ENCODE measurements at regions not wholly inside any gene's neighbourhood (a gene's known extent, or its start where the extent isn't known, plus 50 kb on each side); places are given as distances from the start of the nearest gene placed in this dataset.

- ATAC-seq = no peak
- TF ChIP-seq, protein P1, sequence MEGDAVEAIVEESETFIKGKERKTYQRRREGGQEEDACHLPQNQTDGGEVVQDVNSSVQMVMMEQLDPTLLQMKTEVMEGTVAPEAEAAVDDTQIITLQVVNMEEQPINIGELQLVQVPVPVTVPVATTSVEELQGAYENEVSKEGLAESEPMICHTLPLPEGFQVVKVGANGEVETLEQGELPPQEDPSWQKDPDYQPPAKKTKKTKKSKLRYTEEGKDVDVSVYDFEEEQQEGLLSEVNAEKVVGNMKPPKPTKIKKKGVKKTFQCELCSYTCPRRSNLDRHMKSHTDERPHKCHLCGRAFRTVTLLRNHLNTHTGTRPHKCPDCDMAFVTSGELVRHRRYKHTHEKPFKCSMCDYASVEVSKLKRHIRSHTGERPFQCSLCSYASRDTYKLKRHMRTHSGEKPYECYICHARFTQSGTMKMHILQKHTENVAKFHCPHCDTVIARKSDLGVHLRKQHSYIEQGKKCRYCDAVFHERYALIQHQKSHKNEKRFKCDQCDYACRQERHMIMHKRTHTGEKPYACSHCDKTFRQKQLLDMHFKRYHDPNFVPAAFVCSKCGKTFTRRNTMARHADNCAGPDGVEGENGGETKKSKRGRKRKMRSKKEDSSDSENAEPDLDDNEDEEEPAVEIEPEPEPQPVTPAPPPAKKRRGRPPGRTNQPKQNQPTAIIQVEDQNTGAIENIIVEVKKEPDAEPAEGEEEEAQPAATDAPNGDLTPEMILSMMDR (IDR thresholded peaks at IDR 0.05 in 4 of 5, conservative IDR thresholded peaks at IDR 0.05 in 1 of 5) = no peak
- no peak for TF ChIP-seq POLR2A (IDR thresholded peaks at IDR 0.05)
- Histone ChIP-seq H3K27ac (no peak overlapping the region), H3K4me3 (no peak overlapping the region), H3K4me1 (no peaks in the 10 kb centered on the region), H3K27me3 (no peaks in the 10 kb centered on the region), H3K9me3 (no peaks in the 10 kb centered on the region), H3K36me3 (no peaks in the 10 kb centered on the region)
- intact Hi-C loops (cut with DNase I; ENCODE audit: low total_unique reads) = no loop called here
- no peak for DNase-seq
- in situ Hi-C loops (cut with MboI; ENCODE audit: low sequenced_read_pairs in 4 of 4) = loop anchor here in 1 of 4 donors (25.0 kb wide), 1 partner anchor 93 kb away; no protein-coding TSS in a partner anchor
Observed at GRCh38 chr4:44544158-44544557, 95.5 kb upstream of the KCTD8 start.

- Histone ChIP-seq H3K4me1 (no peaks in the 10 kb centered on the region), H3K9me3 (no peaks in the 10 kb centered on the region), H3K27ac (no peak overlapping the region), H3K36me3 (no peaks in the 10 kb centered on the region), H3K4me3 (no peak overlapping the region), H3K27me3 (no peaks in the 10 kb centered on the region)
- no peak for ATAC-seq
- no peak for DNase-seq
- in situ Hi-C loops (cut with MboI; ENCODE audit: low sequenced_read_pairs in 4 of 4) = loop anchor here in 1 of 4 donors (25.0 kb wide), 1 partner anchor 99 kb away; no protein-coding TSS in a partner anchor
- TF ChIP-seq, protein P1 (IDR thresholded peaks at IDR 0.05 in 4 of 5, conservative IDR thresholded peaks at IDR 0.05 in 1 of 5) = no peak
- TF ChIP-seq POLR2A (IDR thresholded peaks at IDR 0.05) = no peak
- intact Hi-C loops (cut with DNase I; ENCODE audit: low total_unique reads) = no loop called here
Observed at GRCh38 chr4:44538534-44538933, 89.9 kb upstream of the KCTD8 start.

DNA sequence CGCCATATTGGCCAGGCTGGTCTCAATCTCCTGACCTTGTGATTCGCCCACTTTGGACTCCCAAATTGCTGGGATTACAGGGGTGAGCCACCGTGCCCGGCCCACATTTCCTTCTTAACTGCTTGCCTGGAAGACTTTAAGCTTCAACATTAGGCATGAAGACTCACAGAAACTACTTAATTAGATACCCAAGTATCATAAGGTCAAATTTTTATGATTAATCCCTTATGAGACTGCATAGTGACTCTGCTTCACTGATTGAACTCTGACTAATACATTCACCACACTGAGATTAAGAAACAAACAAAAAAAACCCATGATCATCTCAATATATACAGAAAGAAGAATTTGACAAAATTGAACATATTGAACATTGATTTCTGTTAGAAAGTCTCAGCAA, 87.4 kb upstream of the KCTD8 start:
- TF ChIP-seq, protein P1 (IDR thresholded peaks at IDR 0.05 in 4 of 5, conservative IDR thresholded peaks at IDR 0.05 in 1 of 5) = no peak
- no peak for TF ChIP-seq POLR2A (IDR thresholded peaks at IDR 0.05)
- H3K4me1 ChIP-seq = no peaks in the 10 kb centered on the region
- in situ Hi-C loops (cut with MboI; ENCODE audit: low sequenced_read_pairs in 4 of 4) (loop anchor here in 1 of 4 donors (25.0 kb wide), 1 partner anchor 101 kb away; no protein-coding TSS in a partner anchor), intact Hi-C loops (cut with DNase I; ENCODE audit: low total_unique reads) (no loop called here)
- H3K27ac ChIP-seq = no peak overlapping the region
- H3K4me3 ChIP-seq = no peak overlapping the region
- no peak for ATAC-seq
- no peaks in the 10 kb centered on the region for H3K9me3 ChIP-seq
- DNase-seq = no peak
- H3K27me3 ChIP-seq = no peaks in the 10 kb centered on the region
- H3K36me3 ChIP-seq = no peaks in the 10 kb centered on the region

GRCh38 chr4:44532851-44533250, 84.2 kb upstream of the KCTD8 start:
- Histone ChIP-seq H3K27me3 (no peaks in the 10 kb centered on the region), H3K4me3 (no peak overlapping the region), H3K36me3 (no peaks in the 10 kb centered on the region), H3K9me3 (no peaks in the 10 kb centered on the region), H3K4me1 (no peaks in the 10 kb centered on the region), H3K27ac (no peak overlapping the region)
- no peak for DNase-seq
- intact Hi-C loops (cut with DNase I; ENCODE audit: low total_unique reads) (no loop called here), in situ Hi-C loops (cut with MboI; ENCODE audit: low sequenced_read_pairs in 4 of 4) (loop anchor here in 1 of 4 donors (25.0 kb wide), 1 partner anchor 104 kb away; no protein-coding TSS in a partner anchor)
- no peak for ATAC-seq
- TF ChIP-seq, protein P1 (IDR thresholded peaks at IDR 0.05 in 4 of 5, conservative IDR thresholded peaks at IDR 0.05 in 1 of 5) = no peak

Measured in gastrocnemius medialis (tissue), 4 donors.